ENCODE measurements at regions not wholly inside any gene's neighbourhood (a gene's known extent, or its start where the extent isn't known, plus 50 kb on each side); places are given as distances from the start of the nearest gene placed in this dataset.
"Not testable (repeated sequence)": the region's sequence is repeated elsewhere in the genome, so short reads cannot be mapped to it uniquely, and the experiment has no call there.

- Mint-ChIP-seq H3K4me3 (no peak overlapping the region), H3K36me3 (no peaks in the 10 kb centered on the region), H3K9me3 (no peaks in the 10 kb centered on the region), H3K27ac (no peak overlapping the region), H3K4me1 (no peaks in the 10 kb centered on the region), H3K27me3 (peaks cover 3 to 13% (median 5%) of the 10 kb centered on the region in 5 donors)
- DNase-seq (no peak), ATAC-seq (no peak)
- POLR2A ChIA-PET = no interaction called here
Measured at GRCh38 chr1:99062192-99062591, 57.5 kb upstream of the PLPPR5 start.

GRCh38 chr1:99069146-99069545, 64.5 kb upstream of the PLPPR5 start:
- Mint-ChIP-seq H3K9me3 (no peaks in the 10 kb centered on the region), H3K27ac (no peak overlapping the region), H3K36me3 (no peaks in the 10 kb centered on the region), H3K4me3 (no peak overlapping the region), H3K27me3 (peaks cover 0 to 3% (median 0%) of the 10 kb centered on the region in 5 donors), H3K4me1 (no peaks in the 10 kb centered on the region)
- POLR2A ChIA-PET = no interaction called here
- ATAC-seq (no peak), DNase-seq (no peak)

GRCh38 chr1:99078529-99078928, 73.9 kb upstream of the PLPPR5 start:
- H3K4me1 Mint-ChIP-seq, H3K4me3 Mint-ChIP-seq, POLR2A ChIA-PET, H3K27ac Mint-ChIP-seq, DNase-seq, ATAC-seq: not testable (repeated sequence)
- H3K36me3 Mint-ChIP-seq = peaks cover 0 to 19% (median 0%) of the 10 kb centered on the region in 3 donors
- peaks cover 0 to 12% (median 10%) of the 10 kb centered on the region in 5 donors for H3K27me3 Mint-ChIP-seq
- H3K9me3 Mint-ChIP-seq = peaks cover 0 to 13% (median 4%) of the 10 kb centered on the region in 9 donors

- POLR2A ChIA-PET = no interaction called here
- Mint-ChIP-seq H3K36me3 (no peaks in the 10 kb centered on the region), H3K4me3 (no peak overlapping the region), H3K9me3 (peaks cover 0 to 5% (median 2%) of the 10 kb centered on the region in 9 donors), H3K27me3 (peaks cover 0 to 1% (median 0%) of the 10 kb centered on the region in 5 donors), H3K4me1 (no peaks in the 10 kb centered on the region), H3K27ac (no peak overlapping the region)
- ATAC-seq (no peak), DNase-seq (no peak)
Measured at GRCh38 chr1:99082366-99082765, 77.7 kb upstream of the PLPPR5 start.

GRCh38 chr1:99083338-99083737, 78.7 kb upstream of the PLPPR5 start:
- DNase-seq (no peak), ATAC-seq (no peak)
- POLR2A ChIA-PET = no interaction called here
- no peaks in the 10 kb centered on the region for H3K4me1 Mint-ChIP-seq
- no peak overlapping the region for H3K4me3 Mint-ChIP-seq
- H3K36me3 Mint-ChIP-seq = peaks cover 0 to 4% (median 0%) of the 10 kb centered on the region in 3 donors
- no peak overlapping the region for H3K27ac Mint-ChIP-seq
- peaks cover 0 to 1% (median 0%) of the 10 kb centered on the region in 5 donors for H3K27me3 Mint-ChIP-seq
- H3K9me3 Mint-ChIP-seq = peaks cover 0 to 14% (median 0%) of the 10 kb centered on the region in 9 donors

- Mint-ChIP-seq H3K27me3 (peaks cover 0 to under 1% (median 0%) of the 10 kb centered on the region in 5 donors), H3K4me1 (no peaks in the 10 kb centered on the region), H3K36me3 (peaks cover 0 to 4% (median 0%) of the 10 kb centered on the region in 3 donors), H3K27ac (no peak overlapping the region), H3K4me3 (no peak overlapping the region), H3K9me3 (peaks cover 0 to 20% (median 2%) of the 10 kb centered on the region in 9 donors)
- ATAC-seq (no peak), DNase-seq (no peak)
- POLR2A ChIA-PET = no interaction called here
Measured at GRCh38 chr1:99084562-99084961, 79.9 kb upstream of the PLPPR5 start.

- ATAC-seq = no peak
- Mint-ChIP-seq H3K27me3 (no peaks in the 10 kb centered on the region), H3K36me3 (peaks cover 0 to 4% (median 0%) of the 10 kb centered on the region in 3 donors), H3K27ac (no peak overlapping the region), H3K4me1 (no peaks in the 10 kb centered on the region), H3K4me3 (no peak overlapping the region), H3K9me3 (peaks cover 0 to 20% (median 2%) of the 10 kb centered on the region in 9 donors)
- POLR2A ChIA-PET = no interaction called here
- no peak for DNase-seq
Measured at GRCh38 chr1:99086057-99086456, 81.4 kb upstream of the PLPPR5 start.

GRCh38 chr1:99098589-99098988, 93.9 kb upstream of the PLPPR5 start:
- Mint-ChIP-seq H3K27me3 (peaks cover 0 to 5% (median 3%) of the 10 kb centered on the region in 5 donors), H3K4me3 (no peak overlapping the region), H3K4me1 (no peaks in the 10 kb centered on the region), H3K27ac (peak overlapping the region in 1 of 10 donors; percentile 57), H3K36me3 (peaks cover 3 to 34% (median 13%) of the 10 kb centered on the region in 3 donors), H3K9me3 (peaks cover 5 to 45% (median 32%) of the 10 kb centered on the region in 9 donors)
- no peak for ATAC-seq
- no peak for DNase-seq
- POLR2A ChIA-PET = no interaction called here

- peak overlapping the region in 3 of 10 donors; percentile 7 to 54 (median 50) for H3K4me3 Mint-ChIP-seq
- no peaks in the 10 kb centered on the region for H3K9me3 Mint-ChIP-seq
- no peaks in the 10 kb centered on the region for H3K36me3 Mint-ChIP-seq
- DNase-seq (peak in 2 of 10 donors; percentile 19 to 27), ATAC-seq (peak in 1 of 2 donors; percentile 48)
- H3K4me1 Mint-ChIP-seq = peaks cover 12 to 31% (median 17%) of the 10 kb centered on the region in 4 donors
- POLR2A ChIA-PET = no interaction called here
- H3K27ac Mint-ChIP-seq = peak overlapping the region in 1 of 10 donors; percentile 23
- H3K27me3 Mint-ChIP-seq = no peaks in the 10 kb centered on the region
Measured at GRCh38 chr1:99106274-99106673, 101.6 kb upstream of the PLPPR5 start.

- ATAC-seq (no peak), DNase-seq (no peak)
- Mint-ChIP-seq H3K27me3 (no peaks in the 10 kb centered on the region), H3K4me1 (peaks cover 12 to 31% (median 17%) of the 10 kb centered on the region in 4 donors), H3K4me3 (peak overlapping the region in 1 of 10 donors; percentile 0), H3K9me3 (peaks cover 0 to 2% (median 0%) of the 10 kb centered on the region in 9 donors), H3K27ac (peak overlapping the region in 2 of 10 donors; percentile 60 to 78), H3K36me3 (no peaks in the 10 kb centered on the region)
- POLR2A ChIA-PET = no interaction called here
Measured at GRCh38 chr1:99107680-99108079, 103.0 kb upstream of the PLPPR5 start.

GRCh38 chr1:99110140-99111041, 105.7 kb upstream of the PLPPR5 start:
- Mint-ChIP-seq H3K4me1 (peaks cover 12 to 30% (median 17%) of the 10 kb centered on the region in 4 donors), H3K27ac (no peak overlapping the region), H3K36me3 (no peaks in the 10 kb centered on the region), H3K4me3 (no peak overlapping the region), H3K27me3 (peaks cover 0 to 4% (median 0%) of the 10 kb centered on the region in 5 donors), H3K9me3 (peaks cover 0 to 7% (median 0%) of the 10 kb centered on the region in 9 donors)
- no peak for DNase-seq
- POLR2A ChIA-PET = no interaction called here
- ATAC-seq = no peak

GRCh38 chr1:99115231-99115630, 110.6 kb upstream of the PLPPR5 start:
- POLR2A ChIA-PET = no interaction called here
- Mint-ChIP-seq H3K27me3 (peaks cover 0 to 7% (median 0%) of the 10 kb centered on the region in 5 donors), H3K36me3 (peaks cover 0 to 3% (median 0%) of the 10 kb centered on the region in 3 donors), H3K9me3 (peaks cover 0 to 7% (median 0%) of the 10 kb centered on the region in 9 donors), H3K4me1 (peaks cover 0 to 6% (median under 1%) of the 10 kb centered on the region in 4 donors), H3K4me3 (no peak overlapping the region), H3K27ac (no peak overlapping the region)
- DNase-seq (no peak), ATAC-seq (no peak)

- Mint-ChIP-seq H3K4me1 (no peaks in the 10 kb centered on the region), H3K36me3 (peaks cover 0 to 3% (median 0%) of the 10 kb centered on the region in 3 donors), H3K9me3 (peaks cover 0 to 4% (median 0%) of the 10 kb centered on the region in 9 donors), H3K27me3 (peaks cover 0 to 7% (median 0%) of the 10 kb centered on the region in 5 donors), H3K27ac (no peak overlapping the region), H3K4me3 (no peak overlapping the region)
- no peak for ATAC-seq
- no peak for DNase-seq
- POLR2A ChIA-PET = no interaction called here
Measured at GRCh38 chr1:99119188-99119587, 114.5 kb upstream of the PLPPR5 start.
